ENCODE measurements at regions not wholly inside any gene's neighbourhood (a gene's known extent, or its start where the extent isn't known, plus 50 kb on each side); places are given as distances from the start of the nearest gene placed in this dataset.

DNA sequence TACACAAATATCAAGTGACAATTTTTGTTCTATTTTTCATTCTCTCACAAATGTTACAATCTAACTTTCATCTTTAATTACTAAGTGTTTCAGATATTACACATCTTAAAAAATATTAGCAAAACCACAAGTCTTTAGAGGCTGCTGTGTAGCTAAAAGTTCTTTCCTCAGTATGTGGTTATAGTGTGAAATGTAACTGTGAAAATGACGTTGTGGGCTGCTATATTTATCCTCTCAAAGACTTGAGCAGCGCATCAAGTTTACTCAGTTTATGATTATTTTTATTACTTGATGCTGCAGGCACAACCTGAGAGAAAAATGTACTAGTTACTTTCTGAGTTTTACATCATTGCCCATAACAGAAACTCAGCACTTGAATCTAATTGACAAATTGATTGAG, 2860.6 kb upstream of the PCDH20 start:
- H3K27ac Mint-ChIP-seq: no peak overlapping the region
- H3K9me3 ChIP-seq (ENCODE audit: control insufficient read depth in 1 of 2, insufficient read depth in 1 of 2, low read length in 2 of 2): no peaks in the 10 kb centered on the region
- intact Hi-C loops (cut with DNase I, micrococcal nuclease): no loop called here
- H3K4me1 ChIP-seq (ENCODE audit: insufficient read depth, low read length): no peaks in the 10 kb centered on the region
- CTCF ChIA-PET: no interaction called here
- ATAC-seq (ENCODE audit: poor library complexity) (no peak), DNase-seq (peak in 1 of 14 experiments; percentile 13)
- H3K4me3 ChIP-seq (ENCODE audit: low read length): no peak overlapping the region
- no peak overlapping the region for H3K4me3 Mint-ChIP-seq
- TF ChIP-seq, protein P1, sequence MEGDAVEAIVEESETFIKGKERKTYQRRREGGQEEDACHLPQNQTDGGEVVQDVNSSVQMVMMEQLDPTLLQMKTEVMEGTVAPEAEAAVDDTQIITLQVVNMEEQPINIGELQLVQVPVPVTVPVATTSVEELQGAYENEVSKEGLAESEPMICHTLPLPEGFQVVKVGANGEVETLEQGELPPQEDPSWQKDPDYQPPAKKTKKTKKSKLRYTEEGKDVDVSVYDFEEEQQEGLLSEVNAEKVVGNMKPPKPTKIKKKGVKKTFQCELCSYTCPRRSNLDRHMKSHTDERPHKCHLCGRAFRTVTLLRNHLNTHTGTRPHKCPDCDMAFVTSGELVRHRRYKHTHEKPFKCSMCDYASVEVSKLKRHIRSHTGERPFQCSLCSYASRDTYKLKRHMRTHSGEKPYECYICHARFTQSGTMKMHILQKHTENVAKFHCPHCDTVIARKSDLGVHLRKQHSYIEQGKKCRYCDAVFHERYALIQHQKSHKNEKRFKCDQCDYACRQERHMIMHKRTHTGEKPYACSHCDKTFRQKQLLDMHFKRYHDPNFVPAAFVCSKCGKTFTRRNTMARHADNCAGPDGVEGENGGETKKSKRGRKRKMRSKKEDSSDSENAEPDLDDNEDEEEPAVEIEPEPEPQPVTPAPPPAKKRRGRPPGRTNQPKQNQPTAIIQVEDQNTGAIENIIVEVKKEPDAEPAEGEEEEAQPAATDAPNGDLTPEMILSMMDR (IDR thresholded peaks at IDR 0.05): no peak
- H3K36me3 ChIP-seq (ENCODE audit: insufficient read depth, low read length): no peaks in the 10 kb centered on the region
- no peaks in the 10 kb centered on the region for H3K27me3 ChIP-seq (ENCODE audit: control insufficient read depth in 1 of 2, insufficient read depth in 2 of 2, low read length in 2 of 2)
- no peaks in the 10 kb centered on the region for H3K36me3 Mint-ChIP-seq (ENCODE audit: low read depth)
- no peak overlapping the region for H3K27ac ChIP-seq (ENCODE audit: low read depth in 1 of 2, low read length in 2 of 2)
- H3K4me1 Mint-ChIP-seq (ENCODE audit: low read depth): no peaks in the 10 kb centered on the region
- H3K9me3 Mint-ChIP-seq: peaks cover 13% of the 10 kb centered on the region
- H3K27me3 Mint-ChIP-seq: no peaks in the 10 kb centered on the region
- POLR2A ChIA-PET: no interaction called here

DNA sequence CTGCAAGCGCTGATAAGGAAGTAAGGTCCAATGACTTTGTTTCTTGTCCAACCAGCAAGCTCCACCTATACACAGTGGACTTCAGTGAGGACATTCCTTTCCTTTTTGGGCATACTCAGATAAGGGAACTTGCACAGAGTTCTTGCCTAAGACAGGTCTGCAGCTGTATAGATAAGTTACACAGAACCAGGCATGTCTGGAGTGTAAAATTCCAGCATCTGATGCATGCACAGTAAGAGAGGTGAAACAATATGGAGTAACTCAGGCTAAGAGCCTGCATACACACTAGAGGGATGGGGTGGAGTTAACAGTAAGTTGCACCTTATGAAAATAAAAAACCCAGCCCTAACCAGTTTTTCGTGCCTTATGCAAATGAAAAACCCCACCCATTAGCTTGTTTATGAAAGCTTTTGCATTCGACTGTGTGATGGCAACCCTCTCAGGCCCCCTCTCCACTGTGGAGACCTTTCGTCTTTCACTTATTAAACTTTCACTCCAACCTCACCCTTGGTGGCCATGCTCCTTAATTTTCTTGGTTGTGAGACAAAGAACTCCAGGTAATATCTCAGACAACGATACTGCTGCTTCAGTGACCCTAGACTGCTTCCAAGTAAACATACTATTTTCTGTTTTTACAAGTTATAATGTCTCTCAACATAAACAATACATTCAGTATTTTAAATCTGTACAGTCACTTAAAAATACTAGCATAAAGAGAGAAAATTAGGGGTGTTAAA, 2859.0 kb upstream of the PCDH20 start:
- intact Hi-C loops (cut with DNase I, micrococcal nuclease): no loop called here
- no peak overlapping the region for H3K27ac Mint-ChIP-seq
- Histone ChIP-seq H3K27ac (ENCODE audit: low read depth in 1 of 2, low read length in 2 of 2) (no peak overlapping the region), H3K27me3 (ENCODE audit: control insufficient read depth in 1 of 2, insufficient read depth in 2 of 2, low read length in 2 of 2) (no peaks in the 10 kb centered on the region), H3K9me3 (ENCODE audit: control insufficient read depth in 1 of 2, insufficient read depth in 1 of 2, low read length in 2 of 2) (no peaks in the 10 kb centered on the region), H3K4me1 (ENCODE audit: insufficient read depth, low read length) (no peaks in the 10 kb centered on the region), H3K4me3 (ENCODE audit: low read length) (no peak overlapping the region), H3K36me3 (ENCODE audit: insufficient read depth, low read length) (no peaks in the 10 kb centered on the region)
- CTCF ChIA-PET: no interaction called here
- TF ChIP-seq, protein P1 (IDR thresholded peaks at IDR 0.05): no peak
- peaks cover 9% of the 10 kb centered on the region for H3K9me3 Mint-ChIP-seq
- ATAC-seq (ENCODE audit: poor library complexity): no peak
- H3K36me3 Mint-ChIP-seq (ENCODE audit: low read depth): no peaks in the 10 kb centered on the region
- no peaks in the 10 kb centered on the region for H3K27me3 Mint-ChIP-seq
- DNase-seq: no peak
- no peaks in the 10 kb centered on the region for H3K4me1 Mint-ChIP-seq (ENCODE audit: low read depth)
- POLR2A ChIA-PET: no interaction called here
- H3K4me3 Mint-ChIP-seq: no peak overlapping the region

DNA sequence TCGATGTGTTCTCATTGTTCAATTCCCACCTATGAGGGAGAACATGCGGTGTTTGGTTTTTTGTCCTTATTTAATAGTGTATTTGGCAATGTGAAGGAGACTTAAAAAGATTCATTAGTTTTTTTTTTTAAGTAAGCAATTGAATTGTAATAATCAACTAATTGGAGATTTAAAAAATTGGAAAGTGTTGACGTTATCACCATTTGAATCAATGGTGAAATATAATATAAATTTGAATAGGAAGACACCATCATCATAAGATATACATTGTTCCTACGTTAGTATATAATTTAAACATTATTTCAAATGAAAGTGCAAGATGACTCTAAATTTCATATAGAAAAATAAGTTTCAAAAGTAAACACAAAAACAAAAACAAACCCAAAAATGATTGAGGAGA, 2858.1 kb upstream of the PCDH20 start:
- Mint-ChIP-seq H3K4me3 (no peak overlapping the region), H3K9me3 (peaks cover 11% of the 10 kb centered on the region), H3K36me3 (ENCODE audit: low read depth) (no peaks in the 10 kb centered on the region), H3K27me3 (no peaks in the 10 kb centered on the region), H3K27ac (no peak overlapping the region), H3K4me1 (ENCODE audit: low read depth) (no peaks in the 10 kb centered on the region)
- ATAC-seq (ENCODE audit: poor library complexity): no peak
- Histone ChIP-seq H3K27ac (ENCODE audit: low read depth in 1 of 2, low read length in 2 of 2) (no peak overlapping the region), H3K36me3 (ENCODE audit: insufficient read depth, low read length) (no peaks in the 10 kb centered on the region), H3K27me3 (ENCODE audit: control insufficient read depth in 1 of 2, insufficient read depth in 2 of 2, low read length in 2 of 2) (no peaks in the 10 kb centered on the region), H3K4me1 (ENCODE audit: insufficient read depth, low read length) (no peaks in the 10 kb centered on the region), H3K9me3 (ENCODE audit: control insufficient read depth in 1 of 2, insufficient read depth in 1 of 2, low read length in 2 of 2) (no peaks in the 10 kb centered on the region), H3K4me3 (ENCODE audit: low read length) (no peak overlapping the region)
- no peak for DNase-seq
- intact Hi-C loops (cut with DNase I, micrococcal nuclease): no loop called here
- POLR2A ChIA-PET: no interaction called here
- CTCF ChIA-PET: no interaction called here
- TF ChIP-seq, protein P1 (IDR thresholded peaks at IDR 0.05): no peak
